ENCODE measurements at regions not wholly inside any gene's neighbourhood (a gene's known extent, or its start where the extent isn't known, plus 50 kb on each side); places are given as distances from the start of the nearest gene placed in this dataset.

- Histone ChIP-seq H3K27me3 (no peaks in the 10 kb centered on the region), H3K4me1 (no peaks in the 10 kb centered on the region), H3K36me3 (no peaks in the 10 kb centered on the region), H3K4me3 (no peak overlapping the region), H3K9me3 (no peaks in the 10 kb centered on the region), H3K27ac (no peak overlapping the region)
- no peak for TF ChIP-seq CTCF (IDR thresholded peaks at IDR 0.05)
- intact Hi-C loops (cut with DNase I; ENCODE audit: low total_unique reads), result no loop called here
- no peak for DNase-seq
Measured at GRCh38 chr6:74063391-74063790, 367.4 kb downstream of the CD109 start.

DNA sequence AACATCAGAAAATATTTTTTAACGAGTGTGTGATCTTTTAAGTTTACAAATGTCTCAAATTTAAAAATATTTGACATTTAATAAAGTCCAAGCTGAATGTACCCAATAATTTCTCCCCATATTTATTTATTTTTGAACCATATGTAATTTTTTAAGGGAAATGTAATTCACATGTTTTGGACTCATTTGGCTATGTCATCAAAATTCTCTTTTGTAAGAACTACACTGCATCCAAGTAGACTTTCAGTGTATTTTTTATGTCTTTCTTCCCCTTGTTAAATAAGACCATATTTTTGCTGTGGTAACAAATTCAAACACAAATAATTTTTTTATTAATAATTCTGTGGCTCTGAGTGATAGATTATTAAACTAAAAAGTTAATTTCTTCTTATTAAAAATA is 365.2 kb downstream of the CD109 start:
- no peaks in the 10 kb centered on the region for H3K4me1 ChIP-seq
- intact Hi-C loops (cut with DNase I; ENCODE audit: low total_unique reads), result no loop called here
- TF ChIP-seq CTCF (IDR thresholded peaks at IDR 0.05), result no peak
- H3K27ac ChIP-seq, result no peak overlapping the region
- H3K36me3 ChIP-seq, result no peaks in the 10 kb centered on the region
- H3K27me3 ChIP-seq, result no peaks in the 10 kb centered on the region
- no peak overlapping the region for H3K4me3 ChIP-seq
- H3K9me3 ChIP-seq, result no peaks in the 10 kb centered on the region
- DNase-seq, result no peak

DNA sequence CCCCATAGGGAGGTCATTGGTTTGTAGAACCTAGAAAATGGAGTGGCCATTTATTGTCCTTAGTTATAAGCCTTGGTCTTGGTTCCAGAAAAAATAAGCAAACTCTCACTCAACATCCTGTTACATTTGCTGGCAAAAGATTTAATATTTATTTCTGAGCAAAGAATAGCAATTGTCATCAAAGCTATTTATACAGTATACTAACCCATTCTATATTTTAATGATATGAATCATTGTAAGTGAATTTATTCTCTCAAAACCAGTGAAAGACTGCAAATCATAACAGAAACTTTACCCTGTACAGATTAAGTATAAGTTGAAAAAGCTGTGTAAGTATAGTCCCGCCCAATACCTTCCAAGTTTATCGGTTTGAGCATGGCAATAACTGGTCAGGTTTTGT is 364.4 kb downstream of the CD109 start:
- Histone ChIP-seq H3K36me3 (no peaks in the 10 kb centered on the region), H3K27ac (no peak overlapping the region), H3K9me3 (no peaks in the 10 kb centered on the region), H3K4me3 (no peak overlapping the region), H3K27me3 (no peaks in the 10 kb centered on the region), H3K4me1 (no peaks in the 10 kb centered on the region)
- DNase-seq, result no peak
- no peak for TF ChIP-seq CTCF (IDR thresholded peaks at IDR 0.05)
- intact Hi-C loops (cut with DNase I; ENCODE audit: low total_unique reads), result no loop called here

GRCh38 chr6:74058606-74059005 is 362.6 kb downstream of the CD109 start:
- H3K9me3 ChIP-seq, result no peaks in the 10 kb centered on the region
- no peak for DNase-seq
- no peaks in the 10 kb centered on the region for H3K36me3 ChIP-seq

GRCh38 chr6:74057326-74057725 is 361.3 kb downstream of the CD109 start:
- Histone ChIP-seq H3K4me1 (no peaks in the 10 kb centered on the region), H3K27me3 (no peaks in the 10 kb centered on the region), H3K36me3 (no peaks in the 10 kb centered on the region), H3K27ac (no peak overlapping the region), H3K9me3 (no peaks in the 10 kb centered on the region), H3K4me3 (no peak overlapping the region)
- no peak for TF ChIP-seq CTCF (IDR thresholded peaks at IDR 0.05)
- no peak for DNase-seq
- intact Hi-C loops (cut with DNase I; ENCODE audit: low total_unique reads), result no loop called here

More at GRCh38 chr6:74058606-74059005, 362.6 kb downstream of the CD109 start:
- intact Hi-C loops (cut with DNase I; ENCODE audit: low total_unique reads), result no loop called here
- H3K4me3 ChIP-seq, result no peak overlapping the region
- H3K4me1 ChIP-seq, result no peaks in the 10 kb centered on the region
- H3K27ac ChIP-seq, result no peak overlapping the region
- no peaks in the 10 kb centered on the region for H3K27me3 ChIP-seq
- TF ChIP-seq CTCF (IDR thresholded peaks at IDR 0.05), result no peak

- Histone ChIP-seq H3K27ac (no peak overlapping the region), H3K9me3 (no peaks in the 10 kb centered on the region), H3K4me3 (no peak overlapping the region), H3K36me3 (no peaks in the 10 kb centered on the region), H3K27me3 (no peaks in the 10 kb centered on the region), H3K4me1 (no peaks in the 10 kb centered on the region)
- TF ChIP-seq CTCF (IDR thresholded peaks at IDR 0.05), result no peak
- intact Hi-C loops (cut with DNase I; ENCODE audit: low total_unique reads), result no loop called here
- no peak for DNase-seq
Measured at GRCh38 chr6:74054190-74054589, 358.2 kb downstream of the CD109 start.
